Osteoblast (primary cell): ENCODE measurements at regions not wholly inside any gene's neighbourhood (a gene's known extent, or its start where the extent isn't known, plus 50 kb on each side); places are given as distances from the start of the nearest gene placed in this dataset.

ENCODE experiments used
- DNase-seq: peaks from one replicate; pipeline ENCODE4 v3.0.0; 2011; ENCODE audit warnings: low spot score, mixed read lengths; ENCODE audit not compliant: insufficient read length; ENCODE audit errors: missing footprints
- H2AFZ ChIP-seq: 2 replicates; pipeline ENCODE4 v1.6.0; 2011; ENCODE audit warnings: mild to moderate bottlenecking, low read length
- H3K27ac ChIP-seq: 2 replicates; pipeline ENCODE4 v1.5.1; 2011; ENCODE audit warnings: mild to moderate bottlenecking, low read depth, low read length, moderate library complexity
- H3K27me3 ChIP-seq: 2 replicates; pipeline ENCODE4 v1.6.0; 2012; ENCODE audit warnings: mild to moderate bottlenecking, control low read depth, inconsistent platforms, low read length, moderate library complexity; ENCODE audit not compliant: insufficient read depth
- H3K36me3 ChIP-seq: 2 replicates; pipeline ENCODE4 v1.5.1; 2011; ENCODE audit warnings: mild to moderate bottlenecking, low read length, control low read depth, moderate library complexity; ENCODE audit not compliant: insufficient read depth
- H3K4me1 ChIP-seq: 2 replicates; pipeline ENCODE4 v1.5.1; 2011; ENCODE audit warnings: mild to moderate bottlenecking, low read length, control low read depth, moderate library complexity; ENCODE audit not compliant: insufficient read depth
- H3K4me2 ChIP-seq: 2 replicates; pipeline ENCODE4 v1.6.0; 2011; ENCODE audit warnings: mild to moderate bottlenecking, low read length; ENCODE audit not compliant: insufficient read depth
- H3K4me3 ChIP-seq: fragments of 200-600 bp; sonication (generic); 3 replicates; pipeline ENCODE4 v1.5.1; 2012; ENCODE audit warnings: mild to moderate bottlenecking, low read length, inconsistent platforms; ENCODE audit not compliant: insufficient read depth
- H3K79me2 ChIP-seq: 2 replicates; pipeline ENCODE4 v1.6.0; 2012; ENCODE audit warnings: mild to moderate bottlenecking, low read length, control low read depth, inconsistent platforms; ENCODE audit not compliant: insufficient read depth
- H3K9me3 ChIP-seq: 2 replicates; pipeline ENCODE4 v1.5.1; 2011; ENCODE audit warnings: low read depth, low read length, control low read depth
- H4K20me1 ChIP-seq: 2 replicates; pipeline ENCODE4 v1.6.0; 2012; ENCODE audit warnings: mild to moderate bottlenecking, low read length, control low read depth; ENCODE audit not compliant: insufficient read depth
- TF ChIP-seq, protein P1 (sequence below): IDR thresholded peaks from 2 replicates; pipeline ENCODE4 v1.5.1; 2011; ENCODE audit warnings: mild to moderate bottlenecking, low read depth, low read length, moderate library complexity; ENCODE audit errors: extremely low read depth

DNA sequence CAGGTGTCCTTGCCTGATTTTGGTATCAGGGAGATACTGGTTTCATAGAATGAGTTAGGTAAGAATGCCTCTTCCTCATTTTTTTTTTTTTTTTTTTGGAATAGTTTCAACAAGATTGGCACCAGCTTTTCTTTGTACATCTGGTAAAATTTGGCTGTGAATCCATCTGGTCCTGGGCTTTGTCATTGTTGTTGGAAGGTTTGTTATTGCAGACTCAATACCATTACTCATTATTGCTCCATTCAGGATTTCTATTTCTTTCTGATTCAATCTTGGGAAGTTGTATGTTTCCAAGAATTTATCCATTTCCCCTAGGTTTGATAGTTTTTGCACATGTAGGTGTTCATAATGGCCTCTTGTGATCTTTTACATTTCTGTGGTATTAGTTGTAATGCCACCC lies 126.0 kb upstream of the KITLG start:
- H3K4me3 ChIP-seq, result no peak overlapping the region
- DNase-seq, result no peak
- no peaks in the 10 kb centered on the region for H3K9me3 ChIP-seq
- TF ChIP-seq, protein P1, sequence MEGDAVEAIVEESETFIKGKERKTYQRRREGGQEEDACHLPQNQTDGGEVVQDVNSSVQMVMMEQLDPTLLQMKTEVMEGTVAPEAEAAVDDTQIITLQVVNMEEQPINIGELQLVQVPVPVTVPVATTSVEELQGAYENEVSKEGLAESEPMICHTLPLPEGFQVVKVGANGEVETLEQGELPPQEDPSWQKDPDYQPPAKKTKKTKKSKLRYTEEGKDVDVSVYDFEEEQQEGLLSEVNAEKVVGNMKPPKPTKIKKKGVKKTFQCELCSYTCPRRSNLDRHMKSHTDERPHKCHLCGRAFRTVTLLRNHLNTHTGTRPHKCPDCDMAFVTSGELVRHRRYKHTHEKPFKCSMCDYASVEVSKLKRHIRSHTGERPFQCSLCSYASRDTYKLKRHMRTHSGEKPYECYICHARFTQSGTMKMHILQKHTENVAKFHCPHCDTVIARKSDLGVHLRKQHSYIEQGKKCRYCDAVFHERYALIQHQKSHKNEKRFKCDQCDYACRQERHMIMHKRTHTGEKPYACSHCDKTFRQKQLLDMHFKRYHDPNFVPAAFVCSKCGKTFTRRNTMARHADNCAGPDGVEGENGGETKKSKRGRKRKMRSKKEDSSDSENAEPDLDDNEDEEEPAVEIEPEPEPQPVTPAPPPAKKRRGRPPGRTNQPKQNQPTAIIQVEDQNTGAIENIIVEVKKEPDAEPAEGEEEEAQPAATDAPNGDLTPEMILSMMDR, result no peak
- no peak overlapping the region for H3K27ac ChIP-seq
- H3K27me3 ChIP-seq, result no peaks in the 10 kb centered on the region
- H3K4me2 ChIP-seq, result no peak overlapping the region
- H2AFZ ChIP-seq, result no peak overlapping the region
- H3K79me2 ChIP-seq, result no peaks in the 10 kb centered on the region
- H3K4me1 ChIP-seq, result no peaks in the 10 kb centered on the region
- H3K36me3 ChIP-seq, result no peaks in the 10 kb centered on the region
- no peaks in the 10 kb centered on the region for H4K20me1 ChIP-seq

DNA sequence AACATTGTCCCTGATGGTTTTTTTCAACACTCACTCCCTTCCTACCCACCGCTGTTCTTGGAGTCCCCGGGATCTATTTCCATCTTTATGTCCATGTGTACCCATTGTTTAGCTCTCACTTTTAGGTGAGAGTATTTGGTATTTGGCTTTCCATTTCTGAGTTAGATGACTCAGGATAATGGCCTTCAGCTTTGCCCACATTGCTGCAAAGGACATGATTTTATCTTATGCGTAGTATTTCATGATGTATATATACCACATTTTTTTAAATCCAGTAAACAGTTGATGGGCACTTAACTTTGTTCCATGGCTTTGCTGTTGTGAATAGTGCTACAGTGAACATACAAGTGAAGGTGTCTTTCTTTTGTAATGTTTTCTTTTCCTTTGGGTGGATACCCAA lies 123.5 kb upstream of the KITLG start:
- Histone ChIP-seq H3K4me3 (no peak overlapping the region), H3K79me2 (no peaks in the 10 kb centered on the region), H3K36me3 (no peaks in the 10 kb centered on the region), H3K9me3 (no peaks in the 10 kb centered on the region), H3K27ac (no peak overlapping the region), H3K27me3 (no peaks in the 10 kb centered on the region), H4K20me1 (no peaks in the 10 kb centered on the region), H3K4me1 (no peaks in the 10 kb centered on the region), H3K4me2 (no peak overlapping the region), H2AFZ (no peak overlapping the region)
- TF ChIP-seq, protein P1, result no peak
- no peak for DNase-seq

DNA sequence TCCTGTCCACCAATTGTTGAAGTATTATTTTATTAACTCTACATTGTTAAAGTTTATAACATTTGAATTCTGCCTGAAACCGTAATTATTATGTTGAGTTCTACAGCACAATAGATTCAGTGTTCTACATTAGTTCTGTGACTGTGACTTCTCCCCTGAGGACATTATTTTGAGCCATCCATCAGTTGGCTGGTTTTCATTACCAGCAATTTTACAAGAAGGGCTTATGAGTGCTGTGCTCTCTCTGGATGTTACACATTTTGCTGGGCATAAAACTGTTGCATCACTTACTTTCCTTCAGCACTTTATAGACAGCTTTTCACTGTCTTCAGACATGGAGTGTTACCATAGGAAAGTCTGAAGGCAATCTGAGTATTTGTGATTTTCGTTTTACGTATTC lies 118.2 kb upstream of the KITLG start:
- H3K79me2 ChIP-seq, result no peaks in the 10 kb centered on the region
- TF ChIP-seq, protein P1, result no peak
- DNase-seq, result no peak
- no peak overlapping the region for H2AFZ ChIP-seq
- H4K20me1 ChIP-seq, result no peaks in the 10 kb centered on the region
- H3K4me1 ChIP-seq, result no peaks in the 10 kb centered on the region
- no peaks in the 10 kb centered on the region for H3K36me3 ChIP-seq
- H3K4me2 ChIP-seq, result no peak overlapping the region
- H3K27ac ChIP-seq, result no peak overlapping the region
- no peaks in the 10 kb centered on the region for H3K9me3 ChIP-seq
- H3K27me3 ChIP-seq, result no peaks in the 10 kb centered on the region
- no peak overlapping the region for H3K4me3 ChIP-seq

DNA sequence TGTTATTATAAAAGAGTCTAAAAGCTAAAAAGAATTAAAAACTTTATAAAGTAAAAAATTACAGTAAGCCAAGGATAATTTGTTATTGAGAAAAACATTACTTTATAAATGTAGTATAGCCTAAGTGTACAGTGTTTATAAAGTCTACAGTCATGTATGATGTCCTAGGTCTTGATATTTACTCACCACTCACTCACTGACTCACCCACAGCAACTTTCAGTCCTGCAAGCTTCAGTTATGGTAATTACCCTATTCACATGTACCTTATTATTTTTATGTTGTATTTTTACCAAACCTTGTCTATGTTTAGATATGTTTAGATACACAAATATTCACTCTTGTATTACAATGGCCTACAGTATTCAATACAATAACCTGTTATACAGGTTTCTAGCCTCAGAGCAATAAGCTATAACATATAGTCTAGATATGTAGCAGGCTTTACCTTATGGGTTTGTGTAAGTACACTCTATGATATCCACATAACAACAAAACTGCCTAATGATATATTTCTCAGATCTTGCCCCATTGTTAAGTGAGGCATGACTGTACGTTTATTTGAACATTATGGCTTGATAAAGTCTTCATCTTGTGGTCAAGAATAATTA lies 113.7 kb upstream of the KITLG start:
- H3K9me3 ChIP-seq, result no peaks in the 10 kb centered on the region
- no peak overlapping the region for H3K27ac ChIP-seq
- H2AFZ ChIP-seq, result no peak overlapping the region
- H3K4me3 ChIP-seq, result no peak overlapping the region
- no peak for DNase-seq
- H3K4me1 ChIP-seq, result no peaks in the 10 kb centered on the region
- H4K20me1 ChIP-seq, result no peaks in the 10 kb centered on the region
- no peaks in the 10 kb centered on the region for H3K36me3 ChIP-seq
- no peaks in the 10 kb centered on the region for H3K79me2 ChIP-seq
- H3K4me2 ChIP-seq, result no peak overlapping the region
- no peaks in the 10 kb centered on the region for H3K27me3 ChIP-seq
- TF ChIP-seq, protein P1, result no peak
